COLO668 (cell line): ENCODE measurements at regions not wholly inside any gene's neighbourhood (a gene's known extent, or its start where the extent isn't known, plus 50 kb on each side); places are given as distances from the start of the nearest gene placed in this dataset.
"Not testable (repeated sequence)": the region's sequence is repeated elsewhere in the genome, so short reads cannot be mapped to it uniquely, and the experiment has no call there.

ENCODE experiments used
- DNase-seq: peaks from one replicate; lab custom pipeline; 2025; ENCODE audit not compliant: unreplicated experiment; lab: John Stamatoyannopoulos, UW

DNA sequence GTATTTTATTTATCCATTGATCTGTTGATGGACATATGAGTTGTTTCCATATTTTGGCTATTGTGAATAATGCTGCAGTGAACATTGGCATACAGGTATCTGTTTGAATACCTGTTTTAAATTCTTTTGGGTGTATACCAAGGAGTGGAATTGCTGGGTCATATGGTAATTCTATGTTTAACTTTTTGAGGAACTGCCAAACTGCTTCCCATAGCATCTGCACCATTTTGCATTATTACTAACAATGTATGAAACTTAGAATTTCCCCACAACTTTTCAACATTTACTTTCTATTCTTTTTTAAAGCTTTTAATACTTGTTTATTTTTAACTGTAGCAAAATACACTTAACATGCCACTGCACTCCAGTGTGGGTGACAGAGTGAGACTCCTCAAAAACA, 57.0 kb upstream of the MSN start:
- no peak for DNase-seq

DNA sequence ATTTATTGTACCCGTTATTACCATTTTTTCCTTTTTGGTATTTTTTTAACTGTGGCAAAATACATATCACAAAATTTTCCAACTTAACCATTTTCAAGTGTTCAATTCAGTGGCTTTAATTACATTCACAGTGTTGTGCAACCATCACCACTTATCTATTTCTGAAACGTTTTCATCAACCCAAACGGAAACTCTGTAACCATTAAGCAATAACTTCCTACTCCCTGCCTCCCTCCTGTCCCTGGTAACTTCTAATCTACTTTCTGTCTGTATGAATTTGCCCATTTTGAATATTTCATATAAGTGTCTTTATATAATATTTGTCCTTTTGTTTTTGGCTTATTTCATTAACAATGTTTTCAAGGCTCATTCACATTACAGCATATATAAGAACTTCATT, 57.4 kb upstream of the MSN start:
- DNase-seq, result no peak

DNA sequence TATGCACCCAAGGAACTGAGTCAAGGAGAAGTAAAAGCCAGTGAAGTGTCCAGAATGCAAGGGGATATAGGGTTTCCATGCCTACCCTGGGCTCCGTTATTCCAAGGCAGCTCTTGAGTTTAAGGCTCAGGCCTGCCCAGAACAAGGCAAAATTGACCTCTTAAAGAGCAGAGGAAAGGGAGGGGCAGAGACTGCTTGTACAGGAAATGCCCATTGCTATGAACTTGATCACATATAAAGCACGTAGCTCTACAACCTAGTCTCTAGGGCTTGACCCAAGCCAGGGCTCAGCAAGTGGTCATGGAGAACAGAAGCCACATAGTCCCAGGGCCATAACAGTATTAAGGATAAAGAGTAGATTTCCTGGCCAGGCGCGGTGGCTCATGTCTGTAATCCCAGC, 58.2 kb upstream of the MSN start:
- DNase-seq, result no peak

DNA sequence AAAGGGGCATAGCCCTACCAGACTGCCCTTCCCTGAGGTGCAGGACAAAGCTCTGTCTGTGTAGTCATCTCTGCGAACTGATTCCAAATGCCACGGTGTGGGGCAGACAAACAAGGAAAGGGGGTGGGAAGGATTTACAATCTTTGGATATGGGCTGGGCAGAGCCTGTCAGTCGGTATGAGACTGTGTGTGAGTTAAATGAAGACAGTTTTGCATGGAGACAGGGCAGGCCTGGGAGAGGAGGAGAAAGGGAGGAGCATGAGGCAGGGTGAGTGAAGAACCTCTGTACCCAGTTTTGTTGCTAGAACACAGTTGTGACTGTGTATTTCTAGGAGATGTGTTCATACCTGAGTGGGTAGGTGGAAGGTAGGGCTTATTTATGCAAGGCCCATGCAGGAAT, 59.4 kb upstream of the MSN start:
- DNase-seq, result no peak

- DNase-seq, result no peak
Observed at GRCh38 chrX:65607070-65607742, 60.2 kb upstream of the MSN start.

GRCh38 chrX:65602221-65602560, 65.3 kb upstream of the MSN start:
- DNase-seq, result no peak

GRCh38 chrX:65601530-65602220, 65.8 kb upstream of the MSN start:
- DNase-seq, result peak; percentile 1

DNA sequence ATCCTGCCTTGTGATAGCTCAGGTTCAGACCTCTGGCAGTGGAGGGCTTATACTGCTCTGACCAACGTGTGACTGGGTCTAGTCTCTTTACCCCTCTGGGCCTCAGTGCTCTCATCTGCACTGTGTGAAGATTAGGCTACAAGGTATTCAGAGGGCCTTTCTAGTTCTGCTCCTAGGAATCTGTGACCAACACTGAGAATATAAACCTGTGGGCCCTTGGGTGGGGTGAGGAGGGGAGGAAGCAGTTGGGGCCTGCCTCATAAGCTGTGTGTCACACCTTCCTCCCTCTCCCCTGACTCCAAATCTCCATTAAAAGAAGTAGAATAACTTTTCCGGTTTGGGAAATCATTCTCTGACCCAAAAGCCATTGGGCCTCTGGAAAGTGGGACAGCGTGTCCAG, 66.3 kb upstream of the MSN start:
- no peak for DNase-seq

GRCh38 chrX:65600106-65600505, 65.5 kb upstream of the LAS1L start:
- no peak for DNase-seq

- DNase-seq, result no peak
Observed at GRCh38 chrX:65598559-65599147, 64.1 kb upstream of the LAS1L start.

- no peak for DNase-seq
Observed at GRCh38 chrX:65596270-65597034, 61.9 kb upstream of the LAS1L start.

GRCh38 chrX:65595460-65595876, 60.9 kb upstream of the LAS1L start:
- peak; percentile 60 for DNase-seq

DNA sequence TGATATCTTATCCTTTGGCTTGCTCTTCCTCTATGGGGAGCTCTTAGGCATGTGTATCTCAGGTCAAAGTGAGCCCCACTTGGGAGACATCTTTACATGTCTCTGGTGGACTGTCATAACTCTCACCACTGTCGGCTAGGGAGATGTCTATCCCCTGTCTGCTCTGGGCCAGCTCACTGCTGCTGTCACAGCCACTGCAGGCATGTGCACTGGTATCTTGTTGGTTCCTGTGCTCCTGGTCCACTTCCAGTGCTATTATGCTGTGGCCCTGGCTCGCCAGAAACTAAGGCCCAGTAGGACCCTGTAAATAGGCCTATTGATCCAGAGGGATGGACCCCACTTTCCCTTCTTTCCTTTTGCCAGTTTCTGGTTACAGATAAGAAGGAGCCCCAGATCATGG, 56.6 kb upstream of the LAS1L start:
- DNase-seq, result no peak

DNA sequence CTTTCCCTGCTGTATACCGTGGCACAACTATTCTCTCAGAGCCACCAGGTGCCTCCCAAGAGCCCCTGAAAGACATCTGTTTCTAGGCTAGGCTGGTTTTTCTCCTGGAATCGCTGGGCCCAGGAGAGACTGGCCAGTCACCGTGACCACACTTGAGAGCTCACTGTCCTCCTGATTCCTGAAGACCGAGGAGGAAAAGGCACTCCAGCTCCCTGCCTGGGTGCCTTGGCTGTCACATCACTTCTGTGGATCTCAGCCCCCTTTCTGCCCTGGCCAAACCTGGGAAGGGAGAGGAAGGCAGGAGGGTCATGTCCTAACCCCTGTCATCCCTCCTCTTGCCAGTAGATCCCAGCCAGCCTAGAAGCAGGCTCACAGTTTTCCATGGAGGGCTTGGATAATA, 54.7 kb upstream of the LAS1L start:
- DNase-seq, result no peak

- no peak for DNase-seq
Observed at GRCh38 chrX:65588795-65589194, 54.2 kb upstream of the LAS1L start.

DNA sequence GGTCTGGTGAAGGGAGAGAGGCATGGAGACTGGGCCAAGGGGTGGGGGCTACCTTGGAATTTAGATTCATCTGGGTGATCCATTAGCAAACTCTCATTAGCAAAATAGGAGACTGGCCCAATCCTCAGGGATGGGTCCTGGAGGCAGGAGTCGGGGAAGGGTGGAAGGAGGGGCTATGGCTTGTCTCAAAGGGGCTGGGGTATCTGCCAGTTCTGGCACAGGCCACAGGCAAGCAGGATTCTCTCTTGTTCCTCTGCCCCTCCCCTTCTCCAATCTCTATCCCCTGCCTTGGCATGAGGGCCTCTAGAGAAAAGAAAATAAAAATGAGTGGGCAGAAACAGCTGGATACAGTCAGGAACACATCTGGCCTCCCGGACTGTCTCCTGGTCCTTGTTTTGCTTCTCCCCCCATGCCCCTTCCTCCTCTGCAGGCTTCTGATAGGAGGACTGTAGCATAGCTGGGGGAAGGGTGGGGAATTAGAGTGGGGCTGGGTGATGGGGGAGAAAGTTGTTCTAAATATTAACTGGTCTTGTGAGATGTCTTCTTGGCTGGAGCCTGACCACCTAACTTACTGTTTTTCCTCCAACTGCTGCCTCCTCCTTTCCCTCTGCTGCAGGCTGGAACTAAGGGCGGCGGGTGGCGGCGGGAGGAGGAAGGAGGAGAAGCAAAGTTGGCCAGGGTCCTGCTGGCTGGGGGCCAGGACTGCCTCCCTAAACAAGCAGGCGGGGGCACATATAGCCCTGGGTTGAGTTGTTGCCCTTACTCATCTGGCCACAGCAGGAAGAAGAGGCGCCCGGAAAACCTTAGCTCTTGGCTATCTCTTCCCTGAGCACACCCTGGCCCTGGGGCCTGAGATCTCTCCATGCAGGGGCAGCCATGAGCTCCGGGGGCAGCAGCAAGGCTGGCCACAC, 53.3 kb upstream of the LAS1L start:
- DNase-seq, result no peak

DNA sequence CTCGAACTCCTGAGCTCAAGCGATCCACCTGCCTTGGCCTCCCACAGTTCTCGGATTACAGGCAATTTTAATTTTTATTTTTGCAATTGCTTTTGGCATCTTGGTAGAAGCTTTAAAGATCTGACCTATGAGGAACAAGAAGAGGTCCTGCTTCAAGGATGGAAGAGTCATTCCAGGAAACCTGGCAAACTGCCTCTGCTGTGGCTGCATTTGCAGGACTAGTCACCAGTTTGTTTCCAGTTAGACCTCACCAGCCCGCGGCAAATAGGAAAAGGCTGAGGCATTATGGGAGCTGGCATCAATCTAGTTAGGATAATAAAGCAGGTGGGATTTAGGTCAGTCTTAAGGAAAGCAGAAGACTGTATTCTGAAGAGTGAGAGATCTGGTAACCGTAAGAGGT, 51.9 kb upstream of the LAS1L start:
- no peak for DNase-seq

GRCh38 chrX:65585226-65585625, 50.6 kb upstream of the LAS1L start:
- not testable (repeated sequence) for DNase-seq
